AG09309 (cell line): ENCODE measurements at regions not wholly inside any gene's neighbourhood (a gene's known extent, or its start where the extent isn't known, plus 50 kb on each side); places are given as distances from the start of the nearest gene placed in this dataset.

Experiments
- DNase-seq: peaks from one replicate; pipeline ENCODE4 v3.0.0-alpha.2; 2010; ENCODE audit warnings: low read depth
- H3K4me3 ChIP-seq: 2 replicates; pipeline ENCODE4 v1.5.1; 2011; ENCODE audit warnings: mild to moderate bottlenecking, low read depth, low read length, moderate library complexity; ENCODE audit not compliant: control insufficient read depth
- TF ChIP-seq, protein P1 (sequence below): IDR thresholded peaks from 2 replicates; pipeline ENCODE4 v1.5.1; 2011; ENCODE audit warnings: mild to moderate bottlenecking, low read depth, low read length, inconsistent platforms; ENCODE audit not compliant: insufficient read depth, control insufficient read depth; ENCODE audit errors: missing control alignments

DNA sequence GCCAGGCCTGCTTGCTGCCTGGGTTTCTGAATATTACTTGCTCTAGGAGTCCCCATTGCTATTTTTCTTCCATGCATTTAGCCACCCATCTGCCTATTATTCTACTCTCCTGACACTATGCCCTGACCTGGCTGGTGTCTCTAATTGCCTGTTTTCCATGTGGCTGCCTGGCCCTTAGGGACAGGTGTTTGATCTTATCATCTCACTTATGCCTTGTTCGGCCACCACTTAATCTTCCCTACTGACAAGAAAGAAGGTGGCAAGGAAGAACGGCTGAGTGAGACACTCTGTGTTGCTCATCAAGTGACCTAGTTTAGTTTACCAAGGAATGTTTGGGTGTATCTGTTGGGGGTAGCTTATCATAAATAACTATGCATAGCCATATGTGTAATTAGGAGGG, 50.4 kb upstream of the RAPH1 start:
- no peak for DNase-seq
- H3K4me3 ChIP-seq = no peak overlapping the region
- TF ChIP-seq, protein P1, sequence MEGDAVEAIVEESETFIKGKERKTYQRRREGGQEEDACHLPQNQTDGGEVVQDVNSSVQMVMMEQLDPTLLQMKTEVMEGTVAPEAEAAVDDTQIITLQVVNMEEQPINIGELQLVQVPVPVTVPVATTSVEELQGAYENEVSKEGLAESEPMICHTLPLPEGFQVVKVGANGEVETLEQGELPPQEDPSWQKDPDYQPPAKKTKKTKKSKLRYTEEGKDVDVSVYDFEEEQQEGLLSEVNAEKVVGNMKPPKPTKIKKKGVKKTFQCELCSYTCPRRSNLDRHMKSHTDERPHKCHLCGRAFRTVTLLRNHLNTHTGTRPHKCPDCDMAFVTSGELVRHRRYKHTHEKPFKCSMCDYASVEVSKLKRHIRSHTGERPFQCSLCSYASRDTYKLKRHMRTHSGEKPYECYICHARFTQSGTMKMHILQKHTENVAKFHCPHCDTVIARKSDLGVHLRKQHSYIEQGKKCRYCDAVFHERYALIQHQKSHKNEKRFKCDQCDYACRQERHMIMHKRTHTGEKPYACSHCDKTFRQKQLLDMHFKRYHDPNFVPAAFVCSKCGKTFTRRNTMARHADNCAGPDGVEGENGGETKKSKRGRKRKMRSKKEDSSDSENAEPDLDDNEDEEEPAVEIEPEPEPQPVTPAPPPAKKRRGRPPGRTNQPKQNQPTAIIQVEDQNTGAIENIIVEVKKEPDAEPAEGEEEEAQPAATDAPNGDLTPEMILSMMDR = no peak

DNA sequence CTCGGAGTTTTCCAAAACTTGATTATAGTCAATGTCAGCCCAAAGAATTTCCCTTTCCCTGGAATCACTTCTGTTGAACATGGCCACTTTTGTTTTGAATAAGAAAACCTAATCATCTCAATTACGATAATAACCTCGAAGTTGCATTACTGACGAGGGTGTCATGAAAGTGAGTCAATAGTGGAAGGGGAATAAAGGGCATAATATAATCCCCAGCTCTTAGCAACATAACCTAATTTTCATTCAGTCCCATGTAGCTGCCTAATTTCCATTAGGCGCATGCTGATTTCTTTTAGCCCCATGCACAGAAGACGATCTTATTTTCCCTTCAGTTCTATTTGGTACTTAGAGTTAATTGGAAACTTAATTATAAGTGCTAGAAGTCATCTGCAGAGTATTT, 51.1 kb upstream of the RAPH1 start:
- DNase-seq = no peak
- TF ChIP-seq, protein P1 = no peak
- no peak overlapping the region for H3K4me3 ChIP-seq

DNA sequence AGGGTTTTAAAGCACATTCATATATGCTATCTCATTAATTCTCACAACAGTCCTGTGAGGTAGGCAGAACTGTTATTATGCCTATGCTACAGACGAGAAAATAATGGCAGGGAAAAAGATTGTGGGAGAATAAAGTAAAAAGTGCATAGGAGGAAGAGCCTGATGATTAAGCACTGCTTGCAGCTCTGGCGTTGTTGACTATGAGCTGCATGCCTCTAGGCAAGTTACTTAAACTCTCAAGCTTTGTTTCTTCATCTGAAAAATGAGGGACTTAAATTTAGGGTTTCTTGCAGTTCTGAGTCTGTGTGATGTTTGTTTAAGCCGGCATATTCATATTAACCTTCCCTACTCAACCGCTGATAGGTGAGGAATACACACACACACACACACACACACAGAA, 51.6 kb upstream of the RAPH1 start:
- no peak overlapping the region for H3K4me3 ChIP-seq
- TF ChIP-seq, protein P1 = no peak
- DNase-seq = no peak

DNA sequence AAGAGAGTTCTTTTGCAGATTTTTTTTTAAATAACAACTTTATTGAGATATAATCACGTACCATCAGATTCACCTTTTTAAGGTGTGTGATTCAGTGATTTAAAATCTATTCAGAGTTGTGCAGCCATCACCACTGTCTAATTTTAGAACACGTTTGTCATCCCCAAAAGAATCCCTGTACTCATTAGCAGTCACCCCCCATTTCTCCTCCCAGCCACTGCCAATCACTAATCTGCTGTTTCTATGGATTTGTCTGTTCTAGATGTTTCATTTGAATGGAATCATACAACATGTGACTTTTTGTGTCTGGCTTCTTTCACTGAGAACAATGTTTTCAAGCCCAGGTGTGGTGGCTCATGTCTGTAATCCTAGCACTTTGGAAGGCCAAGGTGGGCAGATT, 55.4 kb upstream of the RAPH1 start:
- TF ChIP-seq, protein P1 = no peak
- no peak for DNase-seq
- H3K4me3 ChIP-seq = no peak overlapping the region

DNA sequence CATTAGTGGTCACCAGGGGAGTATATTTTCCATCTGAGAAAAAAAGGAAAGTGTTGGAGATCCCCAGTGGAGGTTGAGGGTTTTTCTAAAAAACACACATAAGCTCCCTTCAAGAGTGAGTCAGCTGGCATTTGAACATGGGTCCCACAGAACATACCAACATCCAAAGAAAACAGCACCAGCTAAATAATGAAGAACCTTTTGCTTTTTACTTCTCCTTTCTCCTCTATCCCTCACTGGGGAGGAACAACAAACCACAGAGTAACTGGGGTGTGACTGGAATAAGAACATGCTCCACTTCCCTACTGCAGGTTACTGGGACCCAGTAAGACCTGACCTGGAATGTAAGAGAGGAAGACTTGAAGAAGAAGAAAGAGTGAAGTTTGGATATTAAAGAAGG, 56.5 kb upstream of the RAPH1 start:
- TF ChIP-seq, protein P1 = no peak
- no peak overlapping the region for H3K4me3 ChIP-seq
- DNase-seq = no peak

DNA sequence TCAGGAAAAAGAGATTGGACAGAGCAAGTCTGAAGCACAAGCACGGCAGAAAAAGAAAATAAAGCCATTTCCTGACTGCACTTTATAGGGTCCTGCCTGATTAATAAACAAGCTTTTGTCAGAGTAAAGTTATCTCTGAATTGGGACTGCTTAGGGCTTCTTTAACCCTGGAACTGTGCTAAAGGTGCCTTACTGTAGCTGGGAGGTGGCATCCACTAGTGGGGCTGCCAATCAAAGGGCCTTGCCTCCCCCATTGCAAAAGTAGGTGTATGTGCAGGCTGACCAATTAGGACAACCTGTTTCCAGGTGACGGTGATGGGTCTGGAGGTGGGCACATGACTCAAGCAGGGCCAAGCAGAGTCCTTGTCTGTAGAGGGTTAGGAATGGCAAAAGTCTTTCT, 57.4 kb upstream of the RAPH1 start:
- no peak overlapping the region for H3K4me3 ChIP-seq
- TF ChIP-seq, protein P1 = no peak
- no peak for DNase-seq

DNA sequence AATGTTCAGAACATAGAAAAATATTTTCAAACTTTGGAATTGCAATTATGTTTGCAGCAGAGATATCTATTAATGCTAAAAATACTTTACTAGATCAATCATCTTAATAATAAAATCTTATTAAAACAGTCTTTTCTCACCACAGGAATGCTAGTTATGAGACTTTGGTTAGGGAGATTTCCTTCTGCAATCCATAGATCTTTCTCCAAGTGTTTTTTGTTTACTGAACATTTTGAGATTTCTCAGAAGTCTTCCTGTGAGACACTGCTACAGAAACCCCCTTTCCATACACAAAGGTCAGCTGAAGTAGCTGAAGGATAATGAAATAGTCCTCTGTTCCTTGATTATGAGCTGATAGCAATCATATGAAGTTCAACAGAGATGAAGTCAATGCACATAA, 59.4 kb upstream of the RAPH1 start:
- H3K4me3 ChIP-seq = no peak overlapping the region
- TF ChIP-seq, protein P1 = no peak
- no peak for DNase-seq
